ENCODE measurements at regions not wholly inside any gene's neighbourhood (a gene's known extent, or its start where the extent isn't known, plus 50 kb on each side); places are given as distances from the start of the nearest gene placed in this dataset.

DNA sequence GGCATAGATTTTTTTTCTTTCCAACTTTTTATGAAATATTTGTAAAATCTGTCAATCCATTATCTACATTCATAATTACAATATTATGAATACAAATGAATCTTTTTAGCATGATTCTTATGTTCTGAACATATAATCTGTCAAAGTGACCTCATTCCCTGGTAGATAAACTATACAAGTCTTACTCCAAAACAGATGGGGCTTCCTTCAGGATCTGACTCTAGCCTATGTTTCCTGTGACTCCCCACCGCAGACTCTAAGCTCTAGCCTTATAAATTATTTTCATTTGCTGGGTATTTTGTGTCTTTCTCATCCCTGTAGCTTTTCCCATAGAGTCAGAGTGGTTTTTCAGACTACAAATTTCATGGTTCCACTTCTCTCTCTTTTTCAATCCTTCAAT, 202.1 kb upstream of the KITLG start:
- TF ChIP-seq POLR2AphosphoS5 (IDR thresholded peaks at IDR 0.05) (no peak), POLR2A (IDR thresholded peaks at IDR 0.05) (no peak)
- TF ChIP-seq, protein P1, sequence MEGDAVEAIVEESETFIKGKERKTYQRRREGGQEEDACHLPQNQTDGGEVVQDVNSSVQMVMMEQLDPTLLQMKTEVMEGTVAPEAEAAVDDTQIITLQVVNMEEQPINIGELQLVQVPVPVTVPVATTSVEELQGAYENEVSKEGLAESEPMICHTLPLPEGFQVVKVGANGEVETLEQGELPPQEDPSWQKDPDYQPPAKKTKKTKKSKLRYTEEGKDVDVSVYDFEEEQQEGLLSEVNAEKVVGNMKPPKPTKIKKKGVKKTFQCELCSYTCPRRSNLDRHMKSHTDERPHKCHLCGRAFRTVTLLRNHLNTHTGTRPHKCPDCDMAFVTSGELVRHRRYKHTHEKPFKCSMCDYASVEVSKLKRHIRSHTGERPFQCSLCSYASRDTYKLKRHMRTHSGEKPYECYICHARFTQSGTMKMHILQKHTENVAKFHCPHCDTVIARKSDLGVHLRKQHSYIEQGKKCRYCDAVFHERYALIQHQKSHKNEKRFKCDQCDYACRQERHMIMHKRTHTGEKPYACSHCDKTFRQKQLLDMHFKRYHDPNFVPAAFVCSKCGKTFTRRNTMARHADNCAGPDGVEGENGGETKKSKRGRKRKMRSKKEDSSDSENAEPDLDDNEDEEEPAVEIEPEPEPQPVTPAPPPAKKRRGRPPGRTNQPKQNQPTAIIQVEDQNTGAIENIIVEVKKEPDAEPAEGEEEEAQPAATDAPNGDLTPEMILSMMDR (IDR thresholded peaks at IDR 0.05): no peak
